ENCODE measurements at regions not wholly inside any gene's neighbourhood (a gene's known extent, or its start where the extent isn't known, plus 50 kb on each side); places are given as distances from the start of the nearest gene placed in this dataset.
"Not testable (repeated sequence)": the region's sequence is repeated elsewhere in the genome, so short reads cannot be mapped to it uniquely, and the experiment has no call there.

DNA sequence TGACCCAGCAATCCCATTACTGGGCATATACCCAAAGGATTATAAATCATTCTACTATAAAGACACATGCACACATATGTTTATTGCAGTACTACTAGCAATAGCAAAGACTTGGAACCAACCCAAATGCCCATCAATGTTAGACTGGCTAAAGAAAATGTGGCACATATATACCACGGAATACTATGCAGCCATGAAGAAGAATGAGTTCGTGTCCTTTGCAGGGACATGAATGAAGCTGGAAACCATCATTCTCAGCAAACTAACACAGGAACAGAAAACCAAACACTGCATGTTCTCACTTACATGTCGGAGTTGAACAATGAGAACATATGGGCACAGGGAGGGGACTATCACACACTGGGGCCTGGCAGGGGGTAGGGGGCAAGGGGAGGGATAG lies 183.0 kb downstream of the HACE1 start:
- DNase-seq: not testable (repeated sequence)

DNA sequence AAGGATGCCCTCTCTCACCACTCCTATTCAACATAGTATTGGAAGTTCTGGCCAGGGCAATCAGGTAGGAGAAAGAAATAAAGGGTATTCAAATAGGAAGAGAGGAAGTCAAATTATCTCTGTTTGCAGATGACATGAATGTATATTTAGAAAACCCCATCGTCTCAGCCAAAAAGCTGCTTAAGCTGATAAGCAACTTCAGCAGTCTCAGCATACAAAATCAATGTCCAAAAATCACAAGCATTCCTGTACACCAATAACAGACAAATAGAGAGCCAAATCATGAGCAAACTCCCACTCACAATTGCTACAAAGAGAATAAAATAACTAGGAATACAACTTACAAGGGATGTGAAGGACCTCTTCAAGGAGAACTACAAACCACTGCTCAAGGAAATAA lies 184.6 kb downstream of the HACE1 start:
- DNase-seq: not testable (repeated sequence)

GRCh38 chr6:104673078-104673477 lies 186.6 kb downstream of the HACE1 start:
- not testable (repeated sequence) for DNase-seq

DNA sequence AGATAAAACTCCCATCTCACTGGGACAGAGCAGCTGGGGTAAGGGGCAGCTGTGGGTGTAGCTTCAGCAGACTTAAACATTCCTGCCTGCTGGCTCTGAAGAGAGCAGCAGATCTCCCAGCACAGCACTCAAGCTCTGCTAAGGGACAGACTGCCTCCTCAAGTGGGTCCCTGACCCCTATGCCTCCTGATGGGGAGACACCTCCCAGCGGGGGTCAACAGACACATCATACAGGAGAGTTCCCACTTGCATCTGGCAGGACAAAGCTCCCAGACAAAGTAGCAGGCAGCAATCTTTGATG lies 188.2 kb downstream of the HACE1 start:
- DNase-seq: not testable (repeated sequence)

DNA sequence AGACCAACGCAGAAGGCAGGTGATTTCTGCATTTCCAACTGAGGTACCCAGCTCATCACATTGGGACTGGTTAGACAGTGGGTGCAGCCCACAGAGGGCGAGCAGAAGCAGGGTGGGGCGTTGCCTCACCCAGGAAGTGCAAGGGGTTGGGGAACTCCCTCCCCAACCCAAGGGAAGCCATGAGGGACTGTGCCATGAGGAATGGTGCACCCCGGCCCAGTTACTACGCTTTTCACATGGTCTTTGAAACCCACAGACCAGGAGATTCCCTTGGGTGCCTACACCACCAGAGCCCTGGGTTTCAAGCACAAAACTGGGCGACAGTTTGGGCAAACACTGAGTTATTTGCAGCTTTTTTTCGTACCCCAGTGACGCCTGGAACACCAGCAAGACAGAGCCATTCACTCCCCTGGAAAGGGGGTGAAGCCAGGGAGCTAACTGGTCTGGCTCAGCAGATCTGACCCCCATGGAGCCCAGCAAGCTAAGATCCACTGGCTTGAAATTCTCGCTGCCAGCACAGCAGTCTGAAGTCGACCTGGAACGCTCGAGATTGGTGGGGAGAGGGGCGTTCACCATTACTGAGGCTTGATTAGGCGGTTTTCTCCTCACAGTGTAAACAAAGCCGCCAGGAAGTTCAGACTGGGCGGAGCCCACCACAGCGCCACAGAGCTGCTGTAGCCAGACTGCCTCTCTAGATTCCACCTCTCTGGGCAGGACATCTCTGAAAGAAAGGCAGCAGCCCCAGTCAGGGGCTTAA lies 188.7 kb downstream of the HACE1 start:
- not testable (repeated sequence) for DNase-seq

GRCh38 chr6:104669483-104669882 lies 190.2 kb downstream of the HACE1 start:
- no peak for DNase-seq

- no peak for DNase-seq
These were observed 203.5 kb downstream of the HACE1 start for GRCh38 chr6:104656235-104656634.

DNA sequence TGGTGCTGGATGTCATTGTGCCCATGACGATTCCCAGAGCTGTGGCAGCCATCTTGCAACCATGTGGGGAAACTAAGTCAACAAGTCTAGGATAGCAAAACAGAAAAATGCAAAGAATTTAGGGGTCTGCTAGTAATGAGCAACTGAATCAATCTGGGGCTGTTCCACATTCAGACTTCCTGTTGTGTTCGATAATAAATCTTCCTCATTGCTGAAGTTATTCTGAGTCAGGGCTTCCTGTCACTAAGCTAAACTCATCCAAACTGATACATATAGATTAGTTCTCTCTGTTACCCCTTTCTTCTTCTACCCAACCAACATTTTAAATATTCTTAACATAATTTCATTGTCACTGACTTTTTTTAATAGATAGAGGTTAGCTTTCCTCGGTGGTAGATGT lies 205.9 kb downstream of the HACE1 start:
- DNase-seq: no peak

DNA sequence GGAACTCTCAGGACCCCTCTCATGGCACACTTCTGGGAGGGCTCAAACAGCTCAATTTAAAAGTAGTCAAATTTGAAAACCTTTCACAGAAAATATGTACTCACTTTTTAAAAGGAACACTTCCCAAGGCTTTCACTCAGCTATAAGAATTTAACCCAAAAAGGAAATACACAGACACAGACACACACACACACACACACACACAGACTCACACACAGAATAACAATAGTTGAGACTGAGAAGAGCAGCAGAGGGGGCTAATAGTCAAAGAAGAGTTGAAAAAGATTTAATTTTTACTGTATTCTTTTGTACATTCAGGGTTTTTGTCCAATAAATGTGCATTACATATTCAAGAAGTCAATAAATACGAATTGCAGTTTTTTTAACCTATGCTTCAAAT lies 211.4 kb downstream of the HACE1 start:
- DNase-seq: no peak

DNA sequence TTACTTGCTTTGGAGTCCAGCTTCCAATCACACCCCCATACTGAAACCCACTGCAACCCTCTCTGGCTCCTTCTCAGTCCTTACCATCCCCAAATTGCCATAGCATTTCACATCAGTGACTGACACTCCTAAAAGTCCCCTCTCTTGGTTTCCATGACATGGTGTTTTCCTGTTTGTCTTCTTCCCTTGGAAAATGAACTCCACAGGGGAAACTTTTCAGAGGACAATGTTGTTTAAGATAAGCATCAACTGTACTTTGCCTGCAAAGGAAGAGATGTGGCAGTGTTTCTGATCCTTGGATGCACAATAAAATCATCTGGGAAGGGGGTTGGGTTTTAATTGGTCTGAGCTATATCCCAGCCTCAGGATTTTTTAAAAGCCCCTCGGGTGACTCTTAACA lies 214.9 kb downstream of the HACE1 start:
- DNase-seq: no peak

GRCh38 chr6:104642871-104643270 lies 216.8 kb downstream of the HACE1 start:
- DNase-seq: no peak

DNA sequence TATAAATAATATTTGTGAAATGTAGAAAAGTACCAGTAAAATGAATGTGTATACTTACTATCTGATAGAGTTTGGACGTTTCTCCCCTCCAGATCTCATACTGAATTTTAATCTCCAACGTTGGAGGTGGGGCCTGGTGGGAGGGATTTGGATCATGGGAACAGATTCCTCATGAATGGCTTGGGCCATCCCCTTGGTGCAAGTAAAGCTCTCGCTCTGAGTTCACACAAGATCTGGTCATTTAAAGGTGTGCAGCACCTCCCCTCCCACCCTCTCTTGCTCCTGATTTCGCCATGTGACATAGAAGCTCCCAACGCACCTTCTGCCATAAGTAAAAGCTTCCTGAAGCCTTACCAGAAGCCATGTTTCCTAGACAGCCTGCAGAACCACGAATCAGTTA lies 219.0 kb downstream of the HACE1 start:
- no peak for DNase-seq

GRCh38 chr6:104640150-104640700 lies 219.5 kb downstream of the HACE1 start:
- no peak for DNase-seq

- DNase-seq: no peak
These were observed 220.1 kb downstream of the HACE1 start for GRCh38 chr6:104639668-104640067.

GRCh38 chr6:104638841-104639290 lies 220.9 kb downstream of the HACE1 start:
- DNase-seq: peak in 3 of 56 donors; percentile 0 to 17 (median 10)

GRCh38 chr6:104633125-104633524 lies 226.6 kb downstream of the HACE1 start:
- no peak for DNase-seq

- DNase-seq: no peak
These were observed 227.1 kb downstream of the HACE1 start for GRCh38 chr6:104632588-104632987.

DNA sequence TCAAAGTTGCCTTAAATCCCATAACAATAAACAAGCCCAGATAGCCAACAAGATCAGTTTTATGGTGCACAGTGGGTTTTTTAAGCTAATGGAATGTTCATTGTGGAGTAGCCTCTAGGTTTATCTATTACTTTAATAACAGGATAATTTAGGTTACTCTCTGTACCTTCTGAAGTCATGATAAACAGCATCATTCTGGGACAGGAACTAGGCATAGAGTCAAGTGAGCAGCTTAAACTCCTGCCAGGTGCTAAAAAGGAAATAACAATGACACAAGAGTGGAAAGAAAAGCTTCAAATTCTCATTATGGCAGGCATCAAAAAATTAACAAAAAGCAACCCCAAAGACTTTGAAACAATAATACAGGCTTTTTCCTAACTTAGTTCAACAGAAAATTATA lies 228.8 kb downstream of the HACE1 start:
- DNase-seq: no peak

DNA sequence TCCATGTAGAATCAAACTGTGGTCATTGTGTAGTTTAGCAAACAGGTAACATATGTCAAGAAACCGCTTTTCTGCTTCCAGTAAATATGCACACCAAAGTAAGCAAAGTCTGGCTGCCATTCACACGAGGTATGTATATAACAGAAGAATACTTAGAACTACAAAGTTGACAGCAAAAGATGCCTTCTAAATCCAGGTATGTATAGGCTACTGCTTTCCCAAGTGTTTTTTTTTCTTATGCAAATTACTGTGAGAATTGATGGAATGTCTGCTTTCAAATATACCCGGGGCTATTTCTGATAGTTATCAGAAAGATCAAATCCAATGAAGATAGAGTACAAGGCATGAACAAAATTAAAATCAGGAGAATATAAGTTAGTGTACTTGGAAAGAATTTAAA lies 229.2 kb downstream of the HACE1 start:
- no peak for DNase-seq

DNA sequence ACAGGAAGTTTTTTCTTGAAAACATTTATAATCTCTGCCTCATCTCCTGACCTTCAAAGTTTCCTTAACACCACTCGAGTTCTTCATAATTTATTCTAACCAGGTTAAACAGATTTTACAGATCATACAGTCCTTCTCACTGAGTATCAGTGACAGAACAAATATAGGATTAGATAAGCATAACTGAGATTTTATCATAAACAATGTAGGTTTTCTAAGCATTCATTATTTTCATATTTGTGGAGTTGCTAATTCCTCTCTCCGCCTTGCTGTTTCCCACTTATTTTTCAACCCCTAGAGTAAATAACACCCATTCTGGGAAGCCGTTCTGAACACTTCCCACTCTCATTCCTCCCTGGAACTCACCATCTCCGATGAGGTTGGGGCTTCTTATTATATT lies 229.9 kb downstream of the HACE1 start:
- DNase-seq: no peak

DNA sequence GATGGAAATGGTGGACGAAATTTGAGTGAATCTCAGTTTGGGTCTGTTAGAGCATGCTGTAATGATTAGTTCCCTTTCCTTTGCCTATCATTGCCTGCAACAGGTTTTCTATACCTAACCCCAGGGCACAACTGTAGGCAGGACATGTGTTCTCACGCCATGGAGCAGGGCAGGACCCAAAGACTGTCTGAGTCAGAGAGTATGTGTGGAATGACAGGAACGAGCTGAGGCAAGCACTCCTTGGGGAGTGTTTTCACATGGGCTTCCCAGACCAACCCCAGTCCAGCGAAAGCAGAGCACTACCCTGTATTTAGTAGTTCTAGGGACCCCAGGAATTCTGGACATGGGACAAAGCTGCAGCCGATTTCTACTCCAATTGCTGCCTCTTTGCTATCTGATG lies 234.2 kb downstream of the HACE1 start:
- DNase-seq: no peak

DNA sequence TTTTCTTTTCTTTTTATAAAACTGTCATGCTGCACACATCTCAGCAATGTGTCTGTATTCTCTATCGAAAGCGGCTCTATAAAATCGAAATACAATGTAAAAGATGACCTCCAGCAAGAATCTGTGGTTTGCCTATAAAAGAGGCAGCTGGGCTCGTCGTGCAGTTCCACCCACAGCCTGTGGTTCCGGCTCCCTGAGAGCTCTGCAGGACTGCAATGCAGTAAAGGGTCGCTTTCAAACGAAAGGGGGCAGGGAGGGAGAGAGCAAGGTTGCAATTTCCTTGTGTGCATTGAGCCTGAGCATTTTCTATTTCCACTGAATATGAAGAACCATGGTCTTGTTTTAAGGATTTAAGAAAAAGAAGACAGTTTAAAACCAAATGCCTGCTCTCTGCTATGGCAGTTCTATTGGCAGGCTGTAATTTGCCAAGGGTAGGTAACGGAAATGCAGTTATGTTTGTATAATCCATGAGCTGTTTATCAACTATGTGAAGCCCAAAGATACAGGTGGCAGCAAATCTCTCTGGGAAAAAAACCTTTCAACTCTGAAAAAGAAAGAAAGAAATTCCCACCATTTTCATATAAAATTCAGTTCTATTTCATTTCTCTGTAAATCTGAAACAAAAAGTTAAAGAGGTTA lies 236.5 kb downstream of the HACE1 start:
- peak in 3 of 56 donors; percentile 10 to 19 (median 15) for DNase-seq

GRCh38 chr6:104621396-104621795 lies 238.3 kb downstream of the HACE1 start:
- DNase-seq: no peak
